Astrocyte (in vitro differentiated cells and primary cell): ENCODE measurements at regions not wholly inside any gene's neighbourhood (a gene's known extent, or its start where the extent isn't known, plus 50 kb on each side); places are given as distances from the start of the nearest gene placed in this dataset.

ENCODE experiments used
- DNase-seq: peaks from one replicate; pipeline ENCODE4 v3.0.0-alpha.2; 2010; ENCODE audit warnings: low read depth
- FAIRE-seq: peaks from 2 replicates; lab custom pipeline; 2011; peaks lifted over from hg19 to GRCh38; lab: Jason Lieb, UNC
- H2AFZ ChIP-seq: 2 replicates; pipeline ENCODE4 v1.6.0; 2012; ENCODE audit warnings: low read depth, low read length, inconsistent platforms
- H3K27ac ChIP-seq: 2 replicates; pipeline ENCODE4 v1.5.1; 2011; ENCODE audit warnings: low read depth, low read length, inconsistent platforms
- H3K27me3 ChIP-seq: 2 replicates; pipeline ENCODE4 v1.6.0; 2011; ENCODE audit warnings: low read length, inconsistent platforms; ENCODE audit not compliant: insufficient read depth
- H3K36me3 ChIP-seq: 2 replicates; pipeline ENCODE4 v1.5.1; 2011; ENCODE audit warnings: low read length, inconsistent platforms; ENCODE audit not compliant: insufficient read depth
- H3K4me1 ChIP-seq: 2 replicates; pipeline ENCODE4 v1.5.1; 2011; ENCODE audit warnings: low read length, inconsistent platforms; ENCODE audit not compliant: insufficient read depth
- H3K4me2 ChIP-seq: 2 replicates; pipeline ENCODE4 v1.6.0; 2012; ENCODE audit warnings: low read length, inconsistent platforms
- H3K4me3 ChIP-seq: 2 replicates; pipeline ENCODE4 v1.5.1; 2011; ENCODE audit warnings: low read depth, mild to moderate bottlenecking, low read length, inconsistent platforms; ENCODE audit not compliant: insufficient read depth
- H3K79me2 ChIP-seq: 2 replicates; pipeline ENCODE4 v1.6.0; 2012; ENCODE audit warnings: mild to moderate bottlenecking, low read length, inconsistent platforms; ENCODE audit not compliant: insufficient read depth
- H3K9ac ChIP-seq: 2 replicates; pipeline ENCODE4 v1.6.0; 2012; ENCODE audit warnings: mild to moderate bottlenecking, low read length, inconsistent platforms
- H3K9me3 ChIP-seq: 2 replicates; pipeline ENCODE4 v1.5.1; 2012; ENCODE audit warnings: low read depth, mild to moderate bottlenecking, low read length, inconsistent platforms; ENCODE audit not compliant: insufficient read depth
- H4K20me1 ChIP-seq: 2 replicates; pipeline ENCODE4 v1.6.0; 2012; ENCODE audit warnings: low read length, inconsistent platforms; ENCODE audit not compliant: insufficient read depth
- H3K27ac Mint-ChIP-seq: one replicate; pipeline ENCODE4 v1.8.0; 2021; ENCODE audit warnings: mild to moderate bottlenecking, mixed read lengths; ENCODE audit not compliant: unreplicated experiment
- H3K27me3 Mint-ChIP-seq: one replicate; pipeline ENCODE4 v1.8.0; 2021; ENCODE audit warnings: low read depth, mixed read lengths; ENCODE audit not compliant: unreplicated experiment
- H3K36me3 Mint-ChIP-seq: one replicate; pipeline ENCODE4 v1.8.0; 2021; ENCODE audit warnings: low read depth, mixed read lengths; ENCODE audit not compliant: unreplicated experiment
- H3K4me1 Mint-ChIP-seq: one replicate; pipeline ENCODE4 v1.8.0; 2021; ENCODE audit warnings: low read depth, mixed read lengths; ENCODE audit not compliant: unreplicated experiment
- H3K4me3 Mint-ChIP-seq: one replicate; pipeline ENCODE4 v1.8.0; 2021; ENCODE audit warnings: mild to moderate bottlenecking, moderate library complexity, mixed read lengths; ENCODE audit not compliant: unreplicated experiment
- H3K9me3 Mint-ChIP-seq: one replicate; pipeline ENCODE4 v1.8.0; 2021; ENCODE audit warnings: mild to moderate bottlenecking, mixed read lengths; ENCODE audit not compliant: unreplicated experiment
- CTCF ChIP-seq: IDR thresholded peaks from 2 replicates; pipeline ENCODE4 v1.5.1; 2011; ENCODE audit warnings: low read depth, mild to moderate bottlenecking, inconsistent platforms, low read length, moderate library complexity; ENCODE audit not compliant: insufficient read depth
- EZH2 ChIP-seq: IDR thresholded peaks from 2 replicates; pipeline ENCODE4 v1.6.1; 2012; ENCODE audit warnings: mild to moderate bottlenecking, low read length, inconsistent platforms; ENCODE audit not compliant: insufficient read depth

GRCh38 chr14:22458737-22459136 lies 130.3 kb downstream of the DAD1 start:
- Histone ChIP-seq H3K9me3 (no peaks in the 10 kb centered on the region), H3K27ac (no peak overlapping the region), H3K27me3 (peaks cover 20% of the 10 kb centered on the region), H3K79me2 (no peaks in the 10 kb centered on the region), H3K4me2 (no peak overlapping the region), H3K4me3 (no peak overlapping the region), H3K9ac (no peak overlapping the region), H4K20me1 (no peaks in the 10 kb centered on the region), H2AFZ (no peak overlapping the region), H3K36me3 (no peaks in the 10 kb centered on the region), H3K4me1 (peaks cover 3% of the 10 kb centered on the region)
- FAIRE-seq (no peak), DNase-seq (no peak)
- H3K4me3 Mint-ChIP-seq, result no peak overlapping the region
- no peaks in the 10 kb centered on the region for H3K36me3 Mint-ChIP-seq
- H3K27ac Mint-ChIP-seq, result no peak overlapping the region
- TF ChIP-seq EZH2 (no peak), CTCF (no peak)
- peaks cover 4% of the 10 kb centered on the region for H3K9me3 Mint-ChIP-seq
- H3K27me3 Mint-ChIP-seq, result peaks cover 35% of the 10 kb centered on the region
- peaks cover 2% of the 10 kb centered on the region for H3K4me1 Mint-ChIP-seq

GRCh38 chr14:22456998-22457594 lies 131.9 kb downstream of the DAD1 start:
- Histone ChIP-seq H3K9ac (no peak overlapping the region), H2AFZ (no peak overlapping the region), H3K4me1 (peaks cover 3% of the 10 kb centered on the region), H3K27me3 (peaks cover 20% of the 10 kb centered on the region), H3K36me3 (no peaks in the 10 kb centered on the region), H3K27ac (no peak overlapping the region), H3K9me3 (no peaks in the 10 kb centered on the region), H3K4me2 (no peak overlapping the region), H3K4me3 (no peak overlapping the region), H3K79me2 (no peaks in the 10 kb centered on the region), H4K20me1 (no peaks in the 10 kb centered on the region)
- Mint-ChIP-seq H3K27me3 (peaks cover 47% of the 10 kb centered on the region), H3K27ac (no peak overlapping the region), H3K36me3 (no peaks in the 10 kb centered on the region), H3K4me1 (peaks cover 2% of the 10 kb centered on the region), H3K9me3 (peaks cover 5% of the 10 kb centered on the region), H3K4me3 (no peak overlapping the region)
- FAIRE-seq, result no peak
- no peak for DNase-seq
- TF ChIP-seq EZH2 (no peak), CTCF (no peak)

GRCh38 chr14:22456421-22456820 lies 132.6 kb downstream of the DAD1 start:
- Histone ChIP-seq H3K9ac (no peak overlapping the region), H3K27me3 (peaks cover 20% of the 10 kb centered on the region), H3K4me1 (peaks cover 3% of the 10 kb centered on the region), H3K4me2 (no peak overlapping the region), H3K36me3 (no peaks in the 10 kb centered on the region), H3K79me2 (no peaks in the 10 kb centered on the region), H3K4me3 (no peak overlapping the region), H3K27ac (no peak overlapping the region), H4K20me1 (no peaks in the 10 kb centered on the region), H2AFZ (no peak overlapping the region), H3K9me3 (no peaks in the 10 kb centered on the region)
- no peak overlapping the region for H3K27ac Mint-ChIP-seq
- H3K9me3 Mint-ChIP-seq, result peaks cover 5% of the 10 kb centered on the region
- H3K4me3 Mint-ChIP-seq, result no peak overlapping the region
- no peak for DNase-seq
- TF ChIP-seq EZH2 (no peak), CTCF (no peak)
- H3K36me3 Mint-ChIP-seq, result no peaks in the 10 kb centered on the region
- peaks cover 2% of the 10 kb centered on the region for H3K4me1 Mint-ChIP-seq
- no peak for FAIRE-seq
- peaks cover 49% of the 10 kb centered on the region for H3K27me3 Mint-ChIP-seq
